Liver (tissue), 8 donors: ENCODE measurements at regions not wholly inside any gene's neighbourhood (a gene's known extent, or its start where the extent isn't known, plus 50 kb on each side); places are given as distances from the start of the nearest gene placed in this dataset.

ENCODE experiments used
- DNase-seq: peaks from one replicate; pipeline ENCODE4 v3.0.0-alpha.2; 2017; ENCODE audit warnings: low spot score
- H3K27ac ChIP-seq, 2 donors: one replicate each; pipeline ENCODE4 v1.7.0; 2013; ENCODE audit warnings: inconsistent platforms in 2 of 2, low read length in 2 of 2, control low read depth in 1 of 2, low read depth in 1 of 2, mild to moderate bottlenecking in 1 of 2
- H3K27me3 ChIP-seq, 4 donors: one replicate each; pipeline versions ENCODE4 v1.6.1 to v1.7.0; 2013; ENCODE audit warnings: low read length in 3 of 4, inconsistent platforms in 1 of 4, mild to moderate bottlenecking in 1 of 4, moderate library complexity in 1 of 4; ENCODE audit not compliant: control insufficient read depth in 4 of 4, insufficient read depth in 4 of 4
- H3K36me3 ChIP-seq, 4 donors: one replicate each; pipeline versions ENCODE4 v1.6.1 to v1.7.0; 2013; ENCODE audit warnings: low read length in 3 of 4, mild to moderate bottlenecking in 3 of 4, low read depth in 1 of 4, moderate library complexity in 1 of 4; ENCODE audit not compliant: control insufficient read depth in 4 of 4, insufficient read depth in 3 of 4
- H3K4me1 ChIP-seq, 4 donors: one replicate each; pipeline versions ENCODE4 v1.6.1 to v1.7.0; 2013; ENCODE audit warnings: low read length in 3 of 4, mild to moderate bottlenecking in 3 of 4, moderate library complexity in 1 of 4; ENCODE audit not compliant: control insufficient read depth in 4 of 4, insufficient read depth in 4 of 4
- H3K4me3 ChIP-seq, 3 donors: one replicate each; pipeline versions ENCODE4 v1.6.1 to v1.7.0; 2013; ENCODE audit warnings: low read length in 3 of 3, control low read depth in 1 of 3, low read depth in 1 of 3, mild to moderate bottlenecking in 1 of 3
- H3K9ac ChIP-seq, 2 donors: one replicate each; pipeline ENCODE4 v1.7.0; 2013; ENCODE audit warnings: low read length in 2 of 2, mild to moderate bottlenecking in 2 of 2, moderate library complexity in 2 of 2, control low read depth in 1 of 2, low read depth in 1 of 2
- H3K9me3 ChIP-seq, 4 donors: one replicate each; pipeline versions ENCODE4 v1.6.1 to v1.7.0; 2013; ENCODE audit warnings: low read length in 3 of 4; ENCODE audit not compliant: control insufficient read depth in 4 of 4
- ATF3 ChIP-seq: IDR thresholded peaks from 2 replicates; pipeline ENCODE4 v1.6.1; 2016; ENCODE audit warnings: antibody characterized with exemption
- CTCF ChIP-seq: fragments of 150-350 bp; IDR thresholded peaks from 2 replicates; pipeline ENCODE4 v1.5.1; 2017; ENCODE audit warnings: improper control_type of control experiment, low read depth, low read length; ENCODE audit not compliant: missing input control
- EGR1 ChIP-seq, 2 donors: IDR thresholded peaks; 2 replicates each; pipeline ENCODE4 v1.6.1; 2016 to 2018; ENCODE audit warnings: antibody characterized with exemption in 2 of 2, low read depth in 2 of 2
- FOXA1 ChIP-seq: IDR thresholded peaks from 2 replicates; pipeline ENCODE4 v1.6.1; 2016; ENCODE audit warnings: antibody characterized with exemption
- FOXA2 ChIP-seq: IDR thresholded peaks from 2 replicates; pipeline ENCODE4 v1.6.1; 2016; ENCODE audit warnings: antibody characterized with exemption
- HNF4G ChIP-seq: IDR thresholded peaks from 2 replicates; pipeline ENCODE4 v1.6.1; 2016; ENCODE audit warnings: antibody characterized with exemption
- JUND ChIP-seq, 2 donors: IDR thresholded peaks; 2 replicates each; pipeline ENCODE4 v1.6.1; 2016; ENCODE audit warnings: antibody characterized with exemption in 2 of 2
- MAX ChIP-seq: IDR thresholded peaks from 2 replicates; pipeline ENCODE4 v1.6.1; 2016; ENCODE audit warnings: antibody characterized with exemption
- NR2F2 ChIP-seq: IDR thresholded peaks from 2 replicates; pipeline ENCODE4 v1.6.1; 2016; ENCODE audit warnings: antibody characterized with exemption
- REST ChIP-seq: IDR thresholded peaks from 2 replicates; pipeline ENCODE4 v1.6.1; 2016; ENCODE audit warnings: antibody characterized with exemption, mild to moderate bottlenecking
- RXRA ChIP-seq, 2 donors: IDR thresholded peaks; 2 replicates each; pipeline ENCODE4 v1.6.1; 2017 to 2018; ENCODE audit warnings: antibody characterized with exemption in 2 of 2, mild to moderate bottlenecking in 1 of 2
- YY1 ChIP-seq: IDR thresholded peaks from 2 replicates; pipeline ENCODE4 v1.6.1; 2016; ENCODE audit warnings: antibody characterized with exemption, mild to moderate bottlenecking
- ZBTB33 ChIP-seq: IDR thresholded peaks from 2 replicates; pipeline ENCODE4 v1.6.1; 2016; ENCODE audit warnings: antibody characterized with exemption
- WGBS: extraction: QIAGEN DNeasy Blood & Tissue Kit; methylation state at CpG from one replicate; pipeline ENCODE4 v1.1.7; 2013; 5-methylcytosine and 5-hydroxymethylcytosine counted together
- donor health status: healthy.
- donor health status: healthy.
- donor health status: healthy.
- donor health status: healthy.
- donor health status: healthy.

GRCh38 chr18:27771571-27771970 lies 405.4 kb downstream of the CDH2 start (continued):
- TF ChIP-seq ZBTB33: no peak
- no peak for TF ChIP-seq FOXA2
- no peak for TF ChIP-seq MAX
- TF ChIP-seq JUND (IDR thresholded peaks at IDR 0.05): no peak
- TF ChIP-seq NR2F2: no peak
- TF ChIP-seq HNF4G: no peak

GRCh38 chr18:27769152-27769551 lies 407.8 kb downstream of the CDH2 start:
- Histone ChIP-seq H3K36me3 (no peaks in the 10 kb centered on the region), H3K4me1 (no peaks in the 10 kb centered on the region), H3K27ac (no peak overlapping the region), H3K4me3 (no peak overlapping the region), H3K9ac (no peak overlapping the region), H3K27me3 (no peaks in the 10 kb centered on the region), H3K9me3 (no peaks in the 10 kb centered on the region)
- 67% methylated on average over 1 of the region's 1 CpG for WGBS
- no peak for TF ChIP-seq MAX
- no peak for TF ChIP-seq FOXA1
- TF ChIP-seq EGR1 (IDR thresholded peaks at IDR 0.05; ENCODE audit: low read depth in 2 of 2): no peak
- no peak for TF ChIP-seq RXRA (IDR thresholded peaks at IDR 0.05)
- TF ChIP-seq ZBTB33: no peak
- TF ChIP-seq REST: no peak
- TF ChIP-seq ATF3: no peak
- no peak for TF ChIP-seq YY1
- no peak for TF ChIP-seq JUND (IDR thresholded peaks at IDR 0.05)
- no peak for TF ChIP-seq FOXA2
- no peak for TF ChIP-seq CTCF
- DNase-seq: no peak
